Activated T-helper 2 cell treated with anti-CD3 and anti-CD28 coated beads, Interferon-gamma antibody, Interleukin-2, Interleukin-4, amounts not matched to agents 10 μg/mL and 5 μg/mL and 100 μg/mL, durations not matched to agents 14 hours and 24 hours and 36 hours (primary cell): ENCODE measurements at regions not wholly inside any gene's neighbourhood (a gene's known extent, or its start where the extent isn't known, plus 50 kb on each side); places are given as distances from the start of the nearest gene placed in this dataset.
A peak's percentile ranks its signal among the peaks of the same experiment; 100 is the strongest.

Experiments
- DNase-seq: peaks from one replicate; pipeline ENCODE4 v3.0.0; 2021; ENCODE audit warnings: low spot score
- H3K27ac Mint-ChIP-seq: one replicate; pipeline ENCODE4 v1.8.0; 2021; ENCODE audit warnings: mixed read lengths
- H3K27me3 Mint-ChIP-seq: one replicate; pipeline ENCODE4 v1.8.0; 2021; ENCODE audit warnings: low read depth, mixed read lengths
- H3K36me3 Mint-ChIP-seq: one replicate; pipeline ENCODE4 v1.8.0; 2021; ENCODE audit warnings: low read depth, mixed read lengths
- H3K4me1 Mint-ChIP-seq: one replicate; pipeline ENCODE4 v1.8.0; 2021; ENCODE audit warnings: low read depth, mixed read lengths
- H3K4me3 Mint-ChIP-seq: one replicate; pipeline ENCODE4 v1.8.0; 2021; ENCODE audit warnings: low read depth, mild to moderate bottlenecking, moderate library complexity, mixed read lengths
- H3K9me3 Mint-ChIP-seq: one replicate; pipeline ENCODE4 v1.8.0; 2021; ENCODE audit warnings: mixed read lengths
- intact Hi-C: fragments of 100-400 bp; cut with micrococcal nuclease; formaldehyde crosslinking; loops from one replicate; pipeline ENCODE4 v1.15.1; 2023

DNA sequence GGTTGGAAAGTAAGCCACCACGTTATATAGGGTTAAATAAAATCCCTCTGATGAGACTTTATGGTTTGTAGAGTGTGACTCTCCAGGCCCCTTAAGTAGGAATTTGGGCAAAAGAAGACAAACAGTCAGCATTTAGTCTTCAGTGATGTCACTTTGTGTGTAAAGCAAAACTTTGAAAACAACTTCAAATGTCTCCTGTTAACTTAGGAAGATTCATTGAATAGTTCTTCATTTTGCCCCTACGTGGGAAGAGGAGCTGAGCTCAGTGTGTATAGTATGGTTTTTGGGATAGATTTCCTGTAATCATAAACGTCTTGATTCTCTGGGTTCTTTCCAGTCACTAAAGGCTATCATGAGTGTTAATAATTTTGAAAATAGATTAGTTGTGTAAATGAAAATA, 101.3 kb downstream of the GADD45G start:
- no peaks in the 10 kb centered on the region for H3K9me3 Mint-ChIP-seq
- H3K36me3 Mint-ChIP-seq: peaks cover 81% of the 10 kb centered on the region
- DNase-seq: no peak
- H3K27me3 Mint-ChIP-seq: no peaks in the 10 kb centered on the region
- intact Hi-C loops: loop anchor here (10.0 kb wide), 2 partner anchors 119 to 281 kb away; no protein-coding TSS in a partner anchor
- peaks cover 67% of the 10 kb centered on the region for H3K4me1 Mint-ChIP-seq
- H3K4me3 Mint-ChIP-seq: peak overlapping the region; percentile 85
- H3K27ac Mint-ChIP-seq: peak overlapping the region; percentile 21

GRCh38 chr9:89706731-89707191, 101.9 kb downstream of the GADD45G start:
- Mint-ChIP-seq H3K27ac (peak overlapping the region; percentile 43), H3K4me1 (peaks cover 70% of the 10 kb centered on the region), H3K27me3 (no peaks in the 10 kb centered on the region), H3K9me3 (no peaks in the 10 kb centered on the region), H3K4me3 (peak overlapping the region; percentile 37), H3K36me3 (peaks cover 84% of the 10 kb centered on the region)
- DNase-seq: no peak
- intact Hi-C loops: loop anchor here (10.0 kb wide), 2 partner anchors 118 to 282 kb away; no protein-coding TSS in a partner anchor

- peaks cover 70% of the 10 kb centered on the region for H3K36me3 Mint-ChIP-seq
- H3K4me3 Mint-ChIP-seq: no peak overlapping the region
- DNase-seq: no peak
- intact Hi-C loops: no loop called here
- peak overlapping the region; percentile 56 for H3K27ac Mint-ChIP-seq
- peaks cover 64% of the 10 kb centered on the region for H3K4me1 Mint-ChIP-seq
- H3K9me3 Mint-ChIP-seq: no peaks in the 10 kb centered on the region
- H3K27me3 Mint-ChIP-seq: no peaks in the 10 kb centered on the region
These were observed 105.9 kb downstream of the GADD45G start for GRCh38 chr9:89710697-89711096.

DNA sequence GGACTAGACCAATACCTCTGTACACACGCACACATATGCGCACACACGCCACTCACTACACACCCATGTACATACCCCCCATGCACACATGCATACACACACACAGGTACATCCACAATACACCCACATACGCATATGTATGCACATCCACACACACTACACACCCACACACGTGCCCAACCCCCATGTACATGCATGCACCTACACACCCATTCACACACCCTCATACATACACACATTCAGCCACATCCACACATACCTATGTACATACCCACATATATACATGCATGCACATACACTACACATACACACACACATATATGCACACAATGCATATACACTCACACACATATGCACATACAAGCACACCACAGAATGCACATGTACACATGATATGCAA, 107.1 kb downstream of the GADD45G start:
- H3K36me3 Mint-ChIP-seq: peaks cover 70% of the 10 kb centered on the region

GRCh38 chr9:89712283-89712682, 107.5 kb downstream of the GADD45G start:
- H3K27me3 Mint-ChIP-seq: no peaks in the 10 kb centered on the region
- H3K4me3 Mint-ChIP-seq: no peak overlapping the region
- intact Hi-C loops: no loop called here
- DNase-seq: no peak
- H3K9me3 Mint-ChIP-seq: no peaks in the 10 kb centered on the region
- peaks cover 58% of the 10 kb centered on the region for H3K4me1 Mint-ChIP-seq
- H3K36me3 Mint-ChIP-seq: peaks cover 70% of the 10 kb centered on the region
- no peak overlapping the region for H3K27ac Mint-ChIP-seq

More for the DNA sequence above, 107.1 kb downstream of the GADD45G start:
- H3K27ac Mint-ChIP-seq: peak overlapping the region; percentile 41
- H3K4me3 Mint-ChIP-seq: no peak overlapping the region
- H3K27me3 Mint-ChIP-seq: no peaks in the 10 kb centered on the region
- H3K4me1 Mint-ChIP-seq: peaks cover 58% of the 10 kb centered on the region
- intact Hi-C loops: no loop called here
- DNase-seq: no peak
- H3K9me3 Mint-ChIP-seq: no peaks in the 10 kb centered on the region

DNA sequence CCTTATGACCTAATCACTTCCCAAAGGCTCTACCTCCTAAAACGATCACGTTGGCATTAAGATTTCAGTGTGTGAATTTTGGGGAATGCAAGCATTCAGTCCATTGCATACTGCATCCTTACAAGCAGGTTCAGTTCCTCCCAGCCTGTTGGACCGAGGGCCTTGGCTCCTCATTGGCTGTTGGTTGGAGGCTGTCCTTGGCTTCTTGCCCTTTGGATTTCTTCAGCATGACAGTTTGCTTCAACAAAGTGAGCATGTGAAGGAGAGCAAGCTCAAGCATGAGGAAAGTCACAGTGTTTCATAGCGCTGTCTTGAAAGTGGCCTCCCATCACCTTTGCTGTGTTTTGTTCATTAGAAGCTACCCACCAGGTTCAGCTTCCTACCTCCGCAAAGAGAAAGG, 109.5 kb downstream of the GADD45G start:
- Mint-ChIP-seq H3K9me3 (no peaks in the 10 kb centered on the region), H3K4me3 (no peak overlapping the region), H3K4me1 (peaks cover 47% of the 10 kb centered on the region), H3K27me3 (no peaks in the 10 kb centered on the region), H3K36me3 (peaks cover 64% of the 10 kb centered on the region), H3K27ac (no peak overlapping the region)
- intact Hi-C loops: loop anchor here (2.0 kb wide), 2 partner anchors 14 to 24 kb away; no protein-coding TSS in a partner anchor
- DNase-seq: no peak

GRCh38 chr9:89715318-89715858, 110.6 kb downstream of the GADD45G start:
- Mint-ChIP-seq H3K4me1 (peaks cover 46% of the 10 kb centered on the region), H3K27me3 (no peaks in the 10 kb centered on the region), H3K4me3 (peak overlapping the region; percentile 6), H3K36me3 (peaks cover 61% of the 10 kb centered on the region), H3K27ac (peak overlapping the region; percentile 61), H3K9me3 (no peaks in the 10 kb centered on the region)
- no peak for DNase-seq
- intact Hi-C loops: loop anchor here (2.0 kb wide), 2 partner anchors 15 to 23 kb away; no protein-coding TSS in a partner anchor

DNA sequence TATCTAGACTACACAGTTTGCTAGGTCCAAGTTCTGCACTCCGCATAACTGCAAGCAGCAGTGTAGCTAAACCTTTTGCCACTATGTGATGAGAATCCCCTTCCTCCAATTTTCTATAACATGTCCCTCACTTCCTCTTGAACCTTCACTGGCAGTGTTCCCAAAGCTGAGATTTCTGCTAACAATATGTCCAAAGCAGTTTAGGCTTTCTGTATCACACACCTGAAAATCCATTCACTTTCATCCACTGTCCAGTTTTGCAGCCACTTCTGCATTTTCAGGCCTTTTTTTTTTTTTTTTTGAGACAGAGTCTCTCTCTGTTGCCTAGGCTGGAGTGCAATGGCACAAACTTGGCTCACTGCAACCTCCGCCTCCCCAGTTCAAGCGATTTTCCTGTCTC, 111.1 kb downstream of the GADD45G start:
- no peak for DNase-seq
- peak overlapping the region; percentile 61 for H3K27ac Mint-ChIP-seq
- intact Hi-C loops: loop anchor here (2.0 kb wide), 2 partner anchors 15 to 23 kb away; no protein-coding TSS in a partner anchor
- H3K4me1 Mint-ChIP-seq: peaks cover 44% of the 10 kb centered on the region
- H3K4me3 Mint-ChIP-seq: peak overlapping the region; percentile 6
- no peaks in the 10 kb centered on the region for H3K9me3 Mint-ChIP-seq
- H3K36me3 Mint-ChIP-seq: peaks cover 62% of the 10 kb centered on the region
- H3K27me3 Mint-ChIP-seq: no peaks in the 10 kb centered on the region

DNA sequence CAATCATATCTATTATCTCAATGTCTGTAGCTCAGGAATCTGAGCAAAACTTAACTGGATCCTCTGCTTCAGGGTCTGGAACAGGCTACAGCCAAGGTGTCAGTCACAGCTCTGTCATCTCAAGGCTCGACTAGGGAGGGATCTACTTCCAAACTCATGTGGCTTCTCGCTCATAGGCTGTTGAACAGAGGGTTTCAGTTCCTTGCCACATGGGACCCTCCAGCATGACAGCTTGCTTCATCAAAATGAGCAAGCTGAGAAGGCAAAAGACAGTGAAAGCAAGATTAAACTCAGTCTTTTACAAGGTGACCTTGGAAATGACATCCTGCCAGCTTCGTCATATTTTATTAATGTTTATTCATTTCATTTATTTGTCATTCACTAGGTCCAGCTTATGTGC, 111.7 kb downstream of the GADD45G start:
- H3K27ac Mint-ChIP-seq: no peak overlapping the region
- peaks cover 58% of the 10 kb centered on the region for H3K36me3 Mint-ChIP-seq
- intact Hi-C loops: no loop called here
- no peak for DNase-seq
- no peak overlapping the region for H3K4me3 Mint-ChIP-seq
- peaks cover 40% of the 10 kb centered on the region for H3K4me1 Mint-ChIP-seq
- H3K9me3 Mint-ChIP-seq: no peaks in the 10 kb centered on the region
- no peaks in the 10 kb centered on the region for H3K27me3 Mint-ChIP-seq

- Mint-ChIP-seq H3K4me1 (peaks cover 35% of the 10 kb centered on the region), H3K4me3 (no peak overlapping the region), H3K27ac (no peak overlapping the region), H3K9me3 (no peaks in the 10 kb centered on the region), H3K36me3 (peaks cover 52% of the 10 kb centered on the region), H3K27me3 (no peaks in the 10 kb centered on the region)
- intact Hi-C loops: no loop called here
- no peak for DNase-seq
These were observed 113.4 kb downstream of the GADD45G start for GRCh38 chr9:89718176-89718575.

- Mint-ChIP-seq H3K9me3 (no peaks in the 10 kb centered on the region), H3K27me3 (no peaks in the 10 kb centered on the region), H3K4me3 (no peak overlapping the region), H3K27ac (no peak overlapping the region), H3K4me1 (peaks cover 35% of the 10 kb centered on the region), H3K36me3 (peaks cover 52% of the 10 kb centered on the region)
- intact Hi-C loops: no loop called here
- no peak for DNase-seq
These were observed 113.8 kb downstream of the GADD45G start for GRCh38 chr9:89718651-89719050.

DNA sequence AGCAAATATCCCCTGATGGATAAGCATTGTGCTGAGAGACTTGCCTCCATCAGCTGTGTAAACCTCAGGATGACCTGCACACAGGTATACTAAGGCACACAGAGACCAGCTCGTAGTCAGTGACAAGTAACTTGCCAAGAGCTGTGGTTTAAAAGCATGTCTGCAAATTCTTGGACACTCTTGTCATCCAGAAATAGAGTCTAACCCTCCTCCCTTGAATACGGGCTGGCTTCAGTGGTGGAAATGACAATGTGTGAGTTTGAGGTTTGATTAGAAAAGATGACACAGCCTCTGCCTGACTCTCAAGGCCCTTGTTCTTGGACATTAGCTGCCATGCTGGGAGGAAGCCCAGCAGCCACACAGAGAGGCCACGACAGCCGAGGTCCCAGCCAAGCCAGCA, 114.4 kb downstream of the GADD45G start:
- no peaks in the 10 kb centered on the region for H3K27me3 Mint-ChIP-seq
- H3K36me3 Mint-ChIP-seq: peaks cover 49% of the 10 kb centered on the region
- H3K27ac Mint-ChIP-seq: no peak overlapping the region
- H3K9me3 Mint-ChIP-seq: no peaks in the 10 kb centered on the region
- peaks cover 31% of the 10 kb centered on the region for H3K4me1 Mint-ChIP-seq
- intact Hi-C loops: no loop called here
- no peak for DNase-seq
- no peak overlapping the region for H3K4me3 Mint-ChIP-seq

DNA sequence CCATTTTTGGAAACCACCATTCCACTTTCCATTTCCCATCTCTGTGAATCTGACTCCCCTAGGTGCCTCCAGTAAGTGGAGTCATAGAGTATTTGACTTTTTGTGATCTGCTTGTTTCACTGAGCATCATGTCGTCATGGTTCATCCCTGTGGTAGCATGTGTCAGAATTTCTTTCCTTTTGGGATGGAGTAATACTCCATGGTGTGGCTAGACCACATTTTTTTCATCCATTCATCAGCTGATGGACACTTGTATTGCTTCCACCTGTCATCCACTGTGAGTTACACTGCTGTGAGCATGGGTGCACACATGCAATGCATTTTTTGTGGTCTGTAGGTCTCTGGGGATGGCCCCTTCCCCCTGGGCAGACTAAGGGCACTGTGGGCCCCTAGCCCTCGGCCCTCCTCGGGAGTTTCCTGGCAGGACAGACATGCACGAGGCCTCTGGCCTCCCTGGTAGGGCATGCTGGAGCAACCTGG, 115.9 kb downstream of the GADD45G start:
- Mint-ChIP-seq H3K27ac (peak overlapping the region; percentile 18), H3K4me1 (peaks cover 22% of the 10 kb centered on the region), H3K4me3 (no peak overlapping the region), H3K36me3 (peaks cover 45% of the 10 kb centered on the region), H3K27me3 (no peaks in the 10 kb centered on the region), H3K9me3 (no peaks in the 10 kb centered on the region)
- intact Hi-C loops: no loop called here
- DNase-seq: no peak
